Myocyte (in vitro differentiated cells): ENCODE measurements at regions not wholly inside any gene's neighbourhood (a gene's known extent, or its start where the extent isn't known, plus 50 kb on each side); places are given as distances from the start of the nearest gene placed in this dataset.

Experiments used
- DNase-seq: peaks from one replicate; pipeline ENCODE4 v3.0.0-alpha.2; 2012; ENCODE audit warnings: low read depth

GRCh38 chr20:50297498-50298376 is 107.1 kb downstream of the CEBPB start:
- DNase-seq = no peak

- DNase-seq = no peak
Observed at GRCh38 chr20:50298554-50299324, 108.1 kb downstream of the CEBPB start.

GRCh38 chr20:50299325-50299629 is 108.6 kb downstream of the CEBPB start:
- DNase-seq = no peak

- DNase-seq = no peak
Observed at GRCh38 chr20:50301165-50301564, 110.5 kb downstream of the CEBPB start.

- no peak for DNase-seq
Observed at GRCh38 chr20:50301712-50302111, 111.1 kb downstream of the CEBPB start.

GRCh38 chr20:50302341-50303057 is 111.9 kb downstream of the CEBPB start:
- no peak for DNase-seq

- peak; percentile 44 for DNase-seq
Observed at GRCh38 chr20:50303573-50304500, 113.2 kb downstream of the CEBPB start.

- DNase-seq = peak; percentile 38
Observed at GRCh38 chr20:50304501-50304856, 113.8 kb downstream of the CEBPB start.

- DNase-seq = peak; percentile 93
Observed at GRCh38 chr20:50304923-50305635, 114.4 kb downstream of the CEBPB start.

GRCh38 chr20:50305636-50306477 is 115.2 kb downstream of the CEBPB start:
- DNase-seq = peak; percentile 71

GRCh38 chr20:50306478-50307423 is 116.1 kb downstream of the CEBPB start:
- DNase-seq = no peak

GRCh38 chr20:50308166-50308512 is 117.5 kb downstream of the CEBPB start:
- DNase-seq = no peak

GRCh38 chr20:50308513-50309279 is 118.1 kb downstream of the CEBPB start:
- DNase-seq = peak; percentile 97

GRCh38 chr20:50309280-50309763 is 118.7 kb downstream of the CEBPB start:
- no peak for DNase-seq

- DNase-seq = no peak
Observed at GRCh38 chr20:50309764-50310672, 119.4 kb downstream of the CEBPB start.

- no peak for DNase-seq
Observed at GRCh38 chr20:50310673-50311051, 120.0 kb downstream of the CEBPB start.
